Coronary artery (tissue), 2 donors: ENCODE measurements at regions not wholly inside any gene's neighbourhood (a gene's known extent, or its start where the extent isn't known, plus 50 kb on each side); places are given as distances from the start of the nearest gene placed in this dataset.
"Not testable (repeated sequence)": the region's sequence is repeated elsewhere in the genome, so short reads cannot be mapped to it uniquely, and the experiment has no call there.

Source experiments
- DNase-seq: peaks from one replicate; pipeline ENCODE4 v3.0.0-alpha.2; 2017; ENCODE audit warnings: low spot score
- H3K27ac ChIP-seq, 2 donors: fragments of 200-600 bp; sonication (generic); one replicate each; pipeline ENCODE4 v1.5.1; 2016 to 2019
- H3K4me3 ChIP-seq: fragments of 200-600 bp; sonication (generic); 2 replicates; pipeline ENCODE4 v1.5.1; 2016; ENCODE audit warnings: mild to moderate bottlenecking, moderate library complexity
- TF ChIP-seq, protein P1 (sequence below): fragments of 200-600 bp; sonication (generic); IDR thresholded peaks from one replicate; pipeline ENCODE4 v1.5.1; 2019; ENCODE audit warnings: antibody characterized with exemption

DNA sequence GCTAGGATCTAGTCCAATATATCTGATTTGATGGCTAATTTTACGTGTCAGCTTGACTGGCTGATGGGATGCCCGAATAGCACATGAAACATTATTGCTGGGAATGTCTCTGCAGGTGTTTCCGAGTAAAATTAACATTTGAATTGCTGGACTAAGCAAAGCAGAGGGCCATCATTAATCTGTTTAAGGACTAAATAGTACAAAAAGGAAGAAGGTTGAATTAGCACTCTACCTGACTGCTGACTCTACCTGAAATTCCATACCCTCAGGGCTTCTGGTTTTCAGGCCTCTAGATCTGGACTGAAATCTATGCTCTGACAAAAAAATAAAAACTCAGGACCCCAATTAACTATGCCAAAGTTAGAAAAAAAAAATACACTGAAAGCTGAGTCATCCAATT, 1021.9 kb downstream of the FAM133A start:
- H3K27ac ChIP-seq, result no peak overlapping the region
- TF ChIP-seq, protein P1, sequence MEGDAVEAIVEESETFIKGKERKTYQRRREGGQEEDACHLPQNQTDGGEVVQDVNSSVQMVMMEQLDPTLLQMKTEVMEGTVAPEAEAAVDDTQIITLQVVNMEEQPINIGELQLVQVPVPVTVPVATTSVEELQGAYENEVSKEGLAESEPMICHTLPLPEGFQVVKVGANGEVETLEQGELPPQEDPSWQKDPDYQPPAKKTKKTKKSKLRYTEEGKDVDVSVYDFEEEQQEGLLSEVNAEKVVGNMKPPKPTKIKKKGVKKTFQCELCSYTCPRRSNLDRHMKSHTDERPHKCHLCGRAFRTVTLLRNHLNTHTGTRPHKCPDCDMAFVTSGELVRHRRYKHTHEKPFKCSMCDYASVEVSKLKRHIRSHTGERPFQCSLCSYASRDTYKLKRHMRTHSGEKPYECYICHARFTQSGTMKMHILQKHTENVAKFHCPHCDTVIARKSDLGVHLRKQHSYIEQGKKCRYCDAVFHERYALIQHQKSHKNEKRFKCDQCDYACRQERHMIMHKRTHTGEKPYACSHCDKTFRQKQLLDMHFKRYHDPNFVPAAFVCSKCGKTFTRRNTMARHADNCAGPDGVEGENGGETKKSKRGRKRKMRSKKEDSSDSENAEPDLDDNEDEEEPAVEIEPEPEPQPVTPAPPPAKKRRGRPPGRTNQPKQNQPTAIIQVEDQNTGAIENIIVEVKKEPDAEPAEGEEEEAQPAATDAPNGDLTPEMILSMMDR, result no peak
- H3K4me3 ChIP-seq, result no peak overlapping the region
- DNase-seq, result no peak

DNA sequence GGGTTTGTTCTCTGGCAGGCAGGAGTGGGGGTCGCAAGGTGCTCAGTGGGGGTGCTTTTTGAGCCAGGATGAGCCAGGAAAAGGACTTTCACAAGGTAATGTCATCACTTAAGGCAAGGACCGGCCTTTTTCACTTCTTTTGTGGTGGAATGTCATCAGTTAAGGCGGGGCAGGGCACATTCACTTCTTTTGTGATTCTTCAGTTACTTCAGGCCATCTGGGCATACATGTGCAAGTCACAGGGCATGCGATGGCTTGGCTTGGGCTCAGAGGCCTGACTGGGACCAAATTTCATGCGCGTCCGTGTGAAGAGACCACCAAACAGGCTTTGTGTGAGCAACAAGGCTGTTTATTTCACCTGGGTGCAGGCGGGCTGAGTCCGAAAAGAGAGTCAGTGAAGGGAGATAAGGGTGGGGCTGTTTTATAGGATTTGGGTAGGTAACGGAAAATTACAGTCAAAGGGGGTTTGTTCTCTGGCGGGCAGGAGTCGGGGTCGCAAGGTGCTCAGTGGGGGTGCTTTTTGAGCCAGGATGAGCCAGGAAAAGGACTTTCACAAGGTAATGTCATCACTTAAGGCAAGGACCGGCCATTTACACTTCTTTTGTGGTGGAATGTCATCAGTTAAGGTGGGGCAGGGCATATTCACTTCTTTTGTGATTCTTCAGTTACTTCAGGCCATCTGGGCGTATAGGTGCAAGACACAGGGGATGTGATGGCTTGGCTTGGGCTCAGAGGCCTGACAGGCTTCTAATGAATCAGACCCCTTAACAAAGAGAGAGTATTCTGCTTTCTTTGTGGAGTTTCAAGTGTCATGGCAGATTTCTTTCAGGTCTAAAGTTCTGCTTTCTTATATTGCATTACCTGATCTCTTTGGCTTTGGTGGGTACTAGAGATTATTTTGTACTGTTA, 1030.6 kb downstream of the FAM133A start:
- not testable (repeated sequence) for DNase-seq, H3K27ac ChIP-seq, H3K4me3 ChIP-seq

DNA sequence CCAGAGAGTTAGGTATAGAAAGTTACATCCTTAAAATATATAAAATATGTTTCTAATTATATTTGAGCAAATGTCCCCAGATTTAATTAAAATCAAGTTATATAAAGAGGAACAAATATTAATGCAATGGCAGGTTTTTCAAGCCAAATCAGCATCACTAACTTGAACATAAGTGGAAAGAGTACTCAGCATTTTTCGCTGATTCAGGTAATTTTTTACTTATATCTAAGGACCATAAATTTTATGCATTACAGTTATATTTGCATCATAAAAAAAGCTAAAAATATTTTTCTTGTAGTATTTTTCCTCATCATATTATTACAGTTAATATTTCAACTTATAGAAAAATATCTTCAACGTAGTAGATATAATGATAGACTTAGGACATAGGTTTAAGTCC, 1047.4 kb downstream of the FAM133A start:
- Histone ChIP-seq H3K27ac (no peak overlapping the region), H3K4me3 (no peak overlapping the region)
- DNase-seq, result no peak
- TF ChIP-seq, protein P1, result no peak

DNA sequence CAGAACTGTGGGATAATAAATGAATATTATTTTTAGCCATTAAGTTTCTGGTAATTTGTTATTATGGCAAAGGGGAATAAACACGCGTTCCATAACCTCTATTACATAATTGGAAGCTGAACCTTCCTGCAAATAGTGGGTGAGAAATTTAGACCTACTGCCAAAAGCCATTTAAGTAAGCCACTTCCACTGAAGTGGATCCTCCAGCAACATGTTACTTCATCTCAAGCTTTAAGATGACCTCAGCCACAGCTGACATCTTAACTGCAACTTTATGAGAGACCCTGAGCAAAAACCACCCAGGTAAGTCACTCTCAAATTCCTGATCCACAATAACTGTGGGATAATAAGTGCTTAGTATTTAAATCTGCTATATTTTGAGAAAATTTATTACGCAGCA, 1048.6 kb downstream of the FAM133A start:
- Histone ChIP-seq H3K4me3 (no peak overlapping the region), H3K27ac (no peak overlapping the region)
- TF ChIP-seq, protein P1, result no peak
- no peak for DNase-seq

DNA sequence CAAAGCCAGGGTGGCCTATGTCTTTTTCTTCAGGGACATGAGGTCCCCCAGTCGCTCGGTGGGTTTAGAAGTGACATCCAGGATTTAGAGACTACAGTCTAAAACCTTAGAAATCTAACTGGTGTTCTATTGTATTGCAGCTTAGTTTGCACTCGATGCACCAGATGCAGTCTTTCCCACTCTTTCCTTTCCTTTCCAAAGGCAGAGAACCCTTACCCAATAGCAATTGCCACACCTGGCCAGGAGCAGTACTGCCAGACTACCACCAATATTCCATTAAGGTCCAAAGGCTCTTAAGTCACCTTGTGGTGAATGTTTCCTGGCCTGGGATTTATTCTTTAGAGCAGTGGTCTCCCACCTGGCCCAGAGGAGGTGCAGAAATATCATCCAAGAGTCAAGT, 1068.8 kb downstream of the FAM133A start:
- H3K4me3 ChIP-seq, result no peak overlapping the region
- DNase-seq, result no peak
- no peak overlapping the region for H3K27ac ChIP-seq
- TF ChIP-seq, protein P1, result no peak

DNA sequence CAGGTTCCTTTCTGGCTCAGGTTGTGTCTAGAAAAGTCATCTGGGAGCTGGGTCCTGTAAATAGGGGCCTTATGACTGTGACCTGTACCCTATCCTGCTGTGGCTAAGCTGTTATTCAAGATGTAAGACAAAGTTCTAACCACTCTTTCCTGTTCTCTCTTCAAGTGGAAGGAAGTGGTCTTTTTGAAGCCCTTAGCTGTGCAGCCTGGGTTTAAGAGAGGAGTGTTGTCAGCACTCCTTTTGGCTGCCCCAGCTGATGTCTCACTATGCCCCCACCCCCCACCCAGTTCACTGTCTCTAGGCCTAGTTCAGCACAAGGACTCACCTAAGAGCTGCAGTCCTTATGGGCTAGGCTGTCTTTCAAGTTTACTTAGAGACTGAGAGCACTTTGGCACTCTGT, 1069.5 kb downstream of the FAM133A start:
- TF ChIP-seq, protein P1, result no peak
- Histone ChIP-seq H3K4me3 (no peak overlapping the region), H3K27ac (no peak overlapping the region)
- DNase-seq, result no peak

DNA sequence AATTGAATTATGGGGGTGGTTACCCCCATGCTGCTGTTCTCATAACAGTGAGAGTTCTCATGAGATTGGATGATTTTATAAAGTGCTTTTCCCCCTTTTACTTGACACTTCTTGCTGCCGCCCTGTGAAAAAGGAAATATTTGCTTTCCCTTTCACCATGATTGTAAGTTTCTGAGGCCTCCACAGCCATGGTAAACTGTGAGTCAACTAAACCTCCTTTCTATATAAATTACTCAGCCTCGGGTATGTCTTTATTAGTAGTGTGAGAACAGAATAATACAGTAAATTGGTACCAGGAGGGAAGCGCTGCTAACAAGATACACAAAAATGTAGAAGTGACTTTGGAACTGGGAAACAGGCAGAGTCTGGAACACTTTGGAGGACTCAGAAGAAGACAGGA, 1070.8 kb downstream of the FAM133A start:
- DNase-seq, result no peak
- H3K27ac ChIP-seq, result no peak overlapping the region
- no peak overlapping the region for H3K4me3 ChIP-seq
- TF ChIP-seq, protein P1, result no peak
